Naive thymus-derived CD4-positive, alpha-beta T cell (primary cell): ENCODE measurements at regions not wholly inside any gene's neighbourhood (a gene's known extent, or its start where the extent isn't known, plus 50 kb on each side); places are given as distances from the start of the nearest gene placed in this dataset.
A peak's percentile ranks its signal among the peaks of the same experiment; 100 is the strongest.

Source experiments
- ATAC-seq: fragments of 150-1000 bp; cut with Tn5 transposase; 2 replicates; pipeline ENCODE4 v1.10.0; 2021; ENCODE audit warnings: mild to moderate bottlenecking, moderate library complexity
- CTCF ChIA-PET: fragments of 350-600 bp; sonication (Branson Sonifier 250); formaldehyde crosslinking; loops from one replicate; lab custom pipeline; 2021; ENCODE audit warnings: antibody characterized with exemption; lab: Charles Lee
- POLR2A ChIA-PET: fragments of 350-600 bp; sonication (Branson Sonifier 250); formaldehyde crosslinking; loops from one replicate; lab custom pipeline; 2021; ENCODE audit warnings: antibody characterized with exemption, inconsistent platforms; lab: Charles Lee
- DNase-seq, 9 donors: peaks; one replicate each; pipeline versions ENCODE4 v3.0.0 to v3.0.0-alpha.2; 2020 to 2022; ENCODE audit warnings: mixed read lengths in 1 of 9
- H3K27ac ChIP-seq: one replicate; pipeline ENCODE4 v1.7.0; 2013; ENCODE audit warnings: mild to moderate bottlenecking, low read depth, low read length, moderate library complexity
- H3K27me3 ChIP-seq, 2 donors: one replicate each; pipeline ENCODE4 v1.7.0; 2013; ENCODE audit warnings: low read length in 2 of 2, mild to moderate bottlenecking in 2 of 2, moderate library complexity in 2 of 2; ENCODE audit not compliant: control insufficient read depth in 2 of 2, insufficient read depth in 2 of 2
- H3K36me3 ChIP-seq, 3 experiments: 1 replicate in 2 of 3; 2 replicates in 1 of 3; pipeline ENCODE4 v1.7.0; 2013; ENCODE audit warnings: low read length in 3 of 3, mild to moderate bottlenecking in 3 of 3, moderate library complexity in 1 of 3; ENCODE audit not compliant: insufficient read depth in 3 of 3, control insufficient read depth in 2 of 3
- H3K4me1 ChIP-seq, 2 donors: one replicate each; pipeline ENCODE4 v1.7.0; 2013; ENCODE audit warnings: low read length in 2 of 2, mild to moderate bottlenecking in 2 of 2, moderate library complexity in 1 of 2; ENCODE audit not compliant: control insufficient read depth in 2 of 2, insufficient read depth in 2 of 2
- H3K4me3 ChIP-seq: 2 replicates; pipeline ENCODE4 v1.7.0; 2013; ENCODE audit warnings: mild to moderate bottlenecking, low read length
- H3K9me3 ChIP-seq, 3 experiments: 1 replicate in 2 of 3; 2 replicates in 1 of 3; pipeline ENCODE4 v1.7.0; 2013; ENCODE audit warnings: low read length in 3 of 3; ENCODE audit not compliant: control insufficient read depth in 2 of 3
- H3K27ac Mint-ChIP-seq, 9 donors: one replicate each; pipeline ENCODE4 v1.8.0; 2020 to 2022; ENCODE audit warnings: mixed read lengths in 9 of 9, mild to moderate bottlenecking in 8 of 9, moderate library complexity in 5 of 9, inconsistent platforms in 2 of 9
- H3K27me3 Mint-ChIP-seq, 5 donors: one replicate each; pipeline ENCODE4 v1.8.0; 2021 to 2022; ENCODE audit warnings: mixed read lengths in 5 of 5, mild to moderate bottlenecking in 1 of 5
- H3K36me3 Mint-ChIP-seq, 5 donors: one replicate each; pipeline ENCODE4 v1.8.0; 2020 to 2022; ENCODE audit warnings: mixed read lengths in 5 of 5, mild to moderate bottlenecking in 3 of 5, inconsistent platforms in 1 of 5
- H3K4me1 Mint-ChIP-seq, 7 donors: one replicate each; pipeline ENCODE4 v1.8.0; 2020 to 2022; ENCODE audit warnings: mixed read lengths in 7 of 7, mild to moderate bottlenecking in 3 of 7, inconsistent platforms in 1 of 7
- H3K4me3 Mint-ChIP-seq, 10 donors: one replicate each; pipeline ENCODE4 v1.8.0; 2020 to 2022; ENCODE audit warnings: mild to moderate bottlenecking in 10 of 10, mixed read lengths in 10 of 10, moderate library complexity in 6 of 10, inconsistent platforms in 2 of 10
- H3K9me3 Mint-ChIP-seq, 11 donors: one replicate each; pipeline ENCODE4 v1.8.0; 2020 to 2022; ENCODE audit warnings: mixed read lengths in 11 of 11, mild to moderate bottlenecking in 4 of 11, inconsistent platforms in 1 of 11, moderate library complexity in 1 of 11
- intact Hi-C, 2 donors: fragments of 100-400 bp; cut with micrococcal nuclease; formaldehyde crosslinking; loops; one replicate each; pipeline ENCODE4 v1.15.1; 2023

DNA sequence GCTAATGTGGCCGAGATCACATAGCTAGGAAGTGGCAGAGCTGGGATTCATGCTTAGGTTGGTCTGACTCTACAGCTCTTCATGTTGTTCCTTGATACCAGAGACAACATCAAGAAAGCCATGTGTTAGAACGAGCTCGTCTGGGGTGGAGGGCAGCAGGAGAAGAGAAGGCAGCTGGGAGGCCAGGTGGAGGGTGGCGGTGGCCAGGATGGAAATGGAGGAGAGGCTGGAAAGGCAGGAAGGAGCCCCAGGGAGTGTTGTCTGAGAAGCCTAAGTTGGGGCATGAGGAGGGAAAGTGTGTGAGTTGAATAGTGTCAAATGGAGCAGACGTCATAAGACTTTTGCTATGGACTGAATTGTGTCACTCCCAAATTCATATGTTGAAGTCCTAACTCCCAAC, 315.3 kb downstream of the GADD45G start:
- Histone ChIP-seq H3K9me3 (no peaks in the 10 kb centered on the region), H3K4me3 (no peak overlapping the region), H3K36me3 (no peaks in the 10 kb centered on the region), H3K4me1 (no peaks in the 10 kb centered on the region), H3K27me3 (no peaks in the 10 kb centered on the region), H3K27ac (no peak overlapping the region)
- intact Hi-C loops: no loop called here
- Mint-ChIP-seq H3K4me3 (no peak overlapping the region), H3K27ac (peak overlapping the region in 1 of 9 donors; percentile 41), H3K9me3 (peaks cover 0 to 1% (median 0%) of the 10 kb centered on the region in 11 donors), H3K4me1 (peaks cover 4 to 17% (median 9%) of the 10 kb centered on the region in 7 donors), H3K36me3 (no peaks in the 10 kb centered on the region), H3K27me3 (peaks cover 0 to 17% (median 7%) of the 10 kb centered on the region in 5 donors)
- ChIA-PET POLR2A (no interaction called here), CTCF (no interaction called here)
- ATAC-seq (no peak), DNase-seq (no peak)

GRCh38 chr9:89920951-89921350, 316.1 kb downstream of the GADD45G start:
- ChIA-PET POLR2A (interaction anchor here (0.6 kb wide), 1 partner anchor 9 kb away, joined by 3 read pairs; no protein-coding TSS in a partner anchor), CTCF (no interaction called here)
- Histone ChIP-seq H3K4me3 (no peak overlapping the region), H3K9me3 (no peaks in the 10 kb centered on the region), H3K36me3 (no peaks in the 10 kb centered on the region), H3K27ac (no peak overlapping the region), H3K4me1 (no peaks in the 10 kb centered on the region), H3K27me3 (no peaks in the 10 kb centered on the region)
- H3K27ac Mint-ChIP-seq: no peak overlapping the region
- no peak for ATAC-seq
- peaks cover 4 to 17% (median 9%) of the 10 kb centered on the region in 7 donors for H3K4me1 Mint-ChIP-seq
- intact Hi-C loops: no loop called here
- H3K9me3 Mint-ChIP-seq: peaks cover 0 to 1% (median 0%) of the 10 kb centered on the region in 11 donors
- H3K27me3 Mint-ChIP-seq: peaks cover 0 to 18% (median 8%) of the 10 kb centered on the region in 5 donors
- H3K36me3 Mint-ChIP-seq: no peaks in the 10 kb centered on the region
- no peak overlapping the region for H3K4me3 Mint-ChIP-seq
- DNase-seq: no peak

DNA sequence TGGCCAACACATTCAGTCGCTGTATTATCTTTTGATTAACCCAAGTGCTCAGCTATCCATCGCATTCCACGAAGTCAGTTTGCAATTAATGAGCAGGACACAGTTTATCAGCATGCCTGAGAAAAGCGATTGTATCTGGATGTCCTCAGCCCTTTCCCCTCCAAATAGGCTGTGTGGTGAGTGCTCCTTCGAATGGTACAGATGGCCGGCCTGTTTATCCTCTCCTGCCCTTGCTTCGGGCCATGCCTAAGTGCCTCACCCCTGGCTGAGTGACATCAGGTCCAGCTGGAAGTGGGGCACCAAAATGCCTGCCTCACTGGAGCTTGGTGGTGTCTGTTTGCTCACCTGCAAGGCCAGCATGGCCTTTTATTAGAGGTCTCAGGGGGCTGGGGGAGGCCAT, 317.3 kb downstream of the GADD45G start:
- Mint-ChIP-seq H3K27ac (no peak overlapping the region), H3K9me3 (peaks cover 0 to 1% (median 0%) of the 10 kb centered on the region in 11 donors), H3K4me1 (peaks cover 4 to 17% (median 9%) of the 10 kb centered on the region in 7 donors), H3K4me3 (no peak overlapping the region), H3K36me3 (no peaks in the 10 kb centered on the region), H3K27me3 (peaks cover 0 to 21% (median 8%) of the 10 kb centered on the region in 5 donors)
- H3K4me3 ChIP-seq: no peak overlapping the region
- H3K4me1 ChIP-seq: no peaks in the 10 kb centered on the region
- no peak for ATAC-seq
- H3K27me3 ChIP-seq: no peaks in the 10 kb centered on the region
- CTCF ChIA-PET: interaction anchor here (0.6 to 1.4 kb wide), 2 partner anchors 324 to 1863 kb away, joined by 3 read pairs; no protein-coding TSS in a partner anchor
- H3K9me3 ChIP-seq: no peaks in the 10 kb centered on the region
- no peak overlapping the region for H3K27ac ChIP-seq
- H3K36me3 ChIP-seq: no peaks in the 10 kb centered on the region
- intact Hi-C loops: no loop called here
- POLR2A ChIA-PET: no interaction called here
- no peak for DNase-seq

GRCh38 chr9:89923174-89923573, 318.4 kb downstream of the GADD45G start:
- H3K4me1 ChIP-seq: no peaks in the 10 kb centered on the region
- POLR2A ChIA-PET: no interaction called here
- CTCF ChIA-PET: interaction anchor here (1.4 to 2.1 kb wide), 3 partner anchors 320 to 326 kb away, joined by 3 to 10 read pairs (median 6); no protein-coding TSS in a partner anchor
- peak overlapping the region in 1 of 9 donors; percentile 56 for H3K27ac Mint-ChIP-seq
- H3K4me3 Mint-ChIP-seq: no peak overlapping the region
- H3K9me3 Mint-ChIP-seq: peaks cover 0 to 1% (median 0%) of the 10 kb centered on the region in 11 donors
- no peak overlapping the region for H3K27ac ChIP-seq
- H3K36me3 Mint-ChIP-seq: no peaks in the 10 kb centered on the region
- H3K27me3 ChIP-seq: no peaks in the 10 kb centered on the region
- no peak overlapping the region for H3K4me3 ChIP-seq
- ATAC-seq: no peak
- no peak for DNase-seq
- intact Hi-C loops: no loop called here
- H3K36me3 ChIP-seq: no peaks in the 10 kb centered on the region
- no peaks in the 10 kb centered on the region for H3K9me3 ChIP-seq
- peaks cover 4 to 17% (median 9%) of the 10 kb centered on the region in 7 donors for H3K4me1 Mint-ChIP-seq
- peaks cover 0 to 18% (median 8%) of the 10 kb centered on the region in 5 donors for H3K27me3 Mint-ChIP-seq

DNA sequence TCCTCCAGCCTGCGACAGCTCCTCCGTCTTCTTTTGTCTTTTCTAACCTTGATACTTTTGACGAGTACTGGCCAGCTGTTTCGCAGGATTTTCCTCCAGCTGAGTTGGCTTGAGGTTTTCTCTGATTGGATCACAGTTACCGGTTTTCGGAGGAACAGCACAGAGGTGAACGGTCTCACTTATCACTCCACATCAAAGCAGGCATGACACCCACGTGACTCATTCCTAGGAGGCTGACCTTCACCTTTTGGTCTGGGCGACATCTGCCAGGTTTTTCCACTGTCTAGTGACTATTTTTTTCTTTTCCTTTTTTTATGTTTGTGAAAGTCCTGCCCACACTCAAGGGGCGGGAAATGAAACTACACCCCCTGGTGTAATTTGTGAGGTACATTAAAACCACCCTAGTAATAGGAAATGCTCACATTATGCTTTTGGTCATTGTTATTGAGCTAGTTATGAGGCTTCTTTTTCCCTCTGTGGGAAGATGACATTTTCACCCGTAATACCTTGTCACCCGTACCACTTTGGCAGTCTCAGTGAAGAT, 319.2 kb downstream of the GADD45G start:
- peaks cover 4 to 13% (median 9%) of the 10 kb centered on the region in 7 donors for H3K4me1 Mint-ChIP-seq
- H3K36me3 Mint-ChIP-seq: no peaks in the 10 kb centered on the region
- peaks cover 0 to 18% (median 8%) of the 10 kb centered on the region in 5 donors for H3K27me3 Mint-ChIP-seq
- DNase-seq (peak in 5 of 9 donors; percentile 6 to 66 (median 10)), ATAC-seq (no peak)
- H3K4me3 Mint-ChIP-seq: peak overlapping the region in 1 of 10 donors; percentile 16
- Histone ChIP-seq H3K4me3 (no peak overlapping the region), H3K9me3 (no peaks in the 10 kb centered on the region), H3K27me3 (no peaks in the 10 kb centered on the region), H3K36me3 (no peaks in the 10 kb centered on the region), H3K27ac (no peak overlapping the region), H3K4me1 (no peaks in the 10 kb centered on the region)
- no peaks in the 10 kb centered on the region for H3K9me3 Mint-ChIP-seq
- intact Hi-C loops: loop anchor here (1.0 kb wide), 3 partner anchors 178 to 326 kb away; no protein-coding TSS in a partner anchor
- ChIA-PET POLR2A (no interaction called here), CTCF (interaction anchor here (1.4 to 2.1 kb wide), 2 partner anchors 321 to 322 kb away, joined by 6 to 10 read pairs; no protein-coding TSS in a partner anchor)
- H3K27ac Mint-ChIP-seq: no peak overlapping the region

DNA sequence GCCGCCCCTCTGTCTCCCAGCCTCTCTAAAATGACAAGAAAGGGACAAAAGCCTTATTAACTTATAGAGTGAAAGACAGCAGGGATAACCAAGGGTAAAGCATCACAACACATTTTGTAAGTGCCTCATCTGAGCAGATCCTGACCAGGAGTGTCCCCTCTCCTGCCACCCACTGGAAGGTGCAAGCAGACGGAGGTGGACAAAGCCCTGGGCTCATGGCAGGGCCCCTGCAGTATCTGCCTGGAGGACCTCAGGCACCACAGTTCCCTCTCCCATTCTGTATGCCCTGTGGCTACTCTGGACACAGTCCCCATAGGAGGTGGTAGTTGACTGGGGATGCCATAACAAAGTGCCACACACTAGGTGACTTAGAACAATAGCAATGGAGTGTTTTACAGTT, 319.8 kb downstream of the GADD45G start:
- Mint-ChIP-seq H3K27me3 (peaks cover 0 to 18% (median 3%) of the 10 kb centered on the region in 5 donors), H3K4me3 (no peak overlapping the region), H3K4me1 (peaks cover 0 to 8% (median 5%) of the 10 kb centered on the region in 7 donors), H3K36me3 (no peaks in the 10 kb centered on the region), H3K27ac (no peak overlapping the region), H3K9me3 (no peaks in the 10 kb centered on the region)
- CTCF ChIA-PET: interaction anchor here (1.4 to 2.1 kb wide), 2 partner anchors 321 to 323 kb away, joined by 6 to 10 read pairs; no protein-coding TSS in a partner anchor
- H3K36me3 ChIP-seq: no peaks in the 10 kb centered on the region
- intact Hi-C loops: loop anchor here (1.0 kb wide), 3 partner anchors 178 to 326 kb away; no protein-coding TSS in a partner anchor
- no peak overlapping the region for H3K4me3 ChIP-seq
- POLR2A ChIA-PET: no interaction called here
- no peak for ATAC-seq
- no peak overlapping the region for H3K27ac ChIP-seq
- H3K4me1 ChIP-seq: no peaks in the 10 kb centered on the region
- no peaks in the 10 kb centered on the region for H3K9me3 ChIP-seq
- no peaks in the 10 kb centered on the region for H3K27me3 ChIP-seq
- DNase-seq: no peak
